K562 (cell line): ENCODE measurements at regions not wholly inside any gene's neighbourhood (a gene's known extent, or its start where the extent isn't known, plus 50 kb on each side); places are given as distances from the start of the nearest gene placed in this dataset.

Experiments
- ATAC-seq: fragments of 200-7000 bp; cut with Tn5 transposase; 3 replicates; pipeline ENCODE4 v1.9.1; 2020; ENCODE audit warnings: moderate library complexity
- BruUV-seq: library from RNA; stranded (reverse); fragments of 400-500 nt; replicated peaks from 2 replicates; lab custom pipeline; 2021; lab: Mats Ljungman, UMichigan
- CTCF ChIA-PET: fragments of 300-600 bp; formaldehyde crosslinking; extraction: SDS; loops from one replicate; lab custom pipeline; 2021; ENCODE audit warnings: low intra/inter-chr PET ratio; lab: Yijun Ruan, JAX
- POLR2A ChIA-PET: fragments of 300-600, 350-650 bp; sonication (Branson Sonifier 250); formaldehyde crosslinking; extraction: SDS; loops from one replicate; lab custom pipeline; 2021; ENCODE audit warnings: antibody characterized with exemption, inconsistent platforms; lab: Yijun Ruan, JAX
- DNase-seq, 4 experiments: peaks; one replicate each; pipeline versions ENCODE4 v3.0.0 to v3.0.0-alpha.2; 2011 to 2018; ENCODE audit warnings: low spot score in 3 of 4, mixed read lengths in 3 of 4; ENCODE audit errors: extremely low read depth in 1 of 4
- FAIRE-seq: peaks from 2 replicates; lab custom pipeline; 2011; peaks lifted over from hg19 to GRCh38; lab: Jason Lieb, UNC
- H2AFZ ChIP-seq: 2 replicates; pipeline ENCODE4 v1.6.0; 2011; ENCODE audit warnings: low read depth, low read length, control low read depth, inconsistent platforms
- H3K27ac ChIP-seq: fragments of 200-600 bp; 3 replicates; pipeline ENCODE4 v1.8.0; 2011; ENCODE audit warnings: low read depth, mild to moderate bottlenecking, control low read depth, inconsistent platforms, low read length, moderate library complexity, mixed read lengths; ENCODE audit errors: extremely low read depth
- H3K27me3 ChIP-seq, 2 experiments: fragments of 300-600 bp in 1 of 2; 2 replicates in 1 of 2; 3 replicates in 1 of 2; pipeline versions ENCODE4 v1.6.0 to v1.8.0; 2011; ENCODE audit warnings: inconsistent platforms in 2 of 2, low read length in 2 of 2, mild to moderate bottlenecking in 1 of 2, mixed read lengths in 1 of 2, moderate library complexity in 1 of 2; ENCODE audit not compliant: control insufficient read depth in 2 of 2, insufficient read depth in 2 of 2
- H3K36me3 ChIP-seq: fragments of 300-600 bp; 3 replicates; pipeline ENCODE4 v1.8.0; 2011; ENCODE audit warnings: mild to moderate bottlenecking, low read length, inconsistent platforms; ENCODE audit not compliant: control insufficient read depth, insufficient read depth
- H3K4me1 ChIP-seq, 2 experiments: fragments of 200-600 bp in 1 of 2; replicated peaks in 1 of 2; 2 replicates in 1 of 2; 3 replicates in 1 of 2; pipeline versions ENCODE4 v1.5.1 to v1.8.0; 2011; ENCODE audit warnings: inconsistent platforms in 2 of 2, low read length in 2 of 2, mild to moderate bottlenecking in 1 of 2, mixed read lengths in 1 of 2, moderate library complexity in 1 of 2; ENCODE audit not compliant: control insufficient read depth in 2 of 2, insufficient read depth in 2 of 2
- H3K4me2 ChIP-seq: 2 replicates; pipeline ENCODE4 v1.6.1; 2011; ENCODE audit warnings: low read length, control low read depth, inconsistent platforms, mixed read lengths; ENCODE audit not compliant: insufficient read depth
- H3K4me3 ChIP-seq: fragments of 200-600 bp; sonication (generic), shearing (Covaris generic); 2 replicates; pipeline ENCODE4 v1.5.1; 2016; ENCODE audit warnings: control low read depth, inconsistent platforms
- H3K79me2 ChIP-seq: fragments of 200-600 bp; 3 replicates; pipeline ENCODE4 v1.8.0; 2011; ENCODE audit warnings: low read length, inconsistent platforms; ENCODE audit not compliant: control insufficient read depth, insufficient read depth
- H3K9ac ChIP-seq, 2 experiments: 2 replicates each; pipeline versions ENCODE4 v1.6.0 to v1.6.1; 2011; ENCODE audit warnings: low read depth in 2 of 2, low read length in 2 of 2, control low read depth in 1 of 2, inconsistent platforms in 1 of 2, mild to moderate bottlenecking in 1 of 2, mixed read lengths in 1 of 2; ENCODE audit not compliant: insufficient read depth in 1 of 2
- H3K9me1 ChIP-seq: one replicate; pipeline ENCODE4 v1.6.0; 2011; ENCODE audit warnings: inconsistent platforms, mild to moderate bottlenecking, low read length, moderate library complexity; ENCODE audit not compliant: control insufficient read depth, insufficient read depth
- H3K9me3 ChIP-seq: replicated peaks from 2 replicates; pipeline ENCODE4 v1.5.1; 2011; ENCODE audit warnings: low read depth, low read length, inconsistent platforms; ENCODE audit not compliant: control insufficient read depth, insufficient read depth
- H4K20me1 ChIP-seq: replicated peaks from 2 replicates; pipeline ENCODE4 v1.6.1; 2011; ENCODE audit warnings: low read length, inconsistent platforms, mixed read lengths; ENCODE audit not compliant: control insufficient read depth, insufficient read depth
- CHD4 ChIP-seq: fragments of 200-600 bp; sonication (generic); IDR thresholded peaks from 3 replicates; pipeline ENCODE4 v1.6.1; 2012; ENCODE audit warnings: low read depth, mild to moderate bottlenecking, mixed read lengths, low read length, inconsistent platforms; ENCODE audit not compliant: insufficient read depth, insufficient replicate concordance, poor library complexity, severe bottlenecking
- RNF219 ChIP-seq: fragments of 250-450 bp; sonication (Bioruptor Pico); IDR thresholded peaks from 2 replicates; pipeline ENCODE4 v1.5.0; 2022; ENCODE audit warnings: mild to moderate bottlenecking
- TAF1 ChIP-seq: IDR thresholded peaks from 2 replicates; pipeline ENCODE4 v1.6.1; 2011; ENCODE audit warnings: mild to moderate bottlenecking, low read length, moderate library complexity; ENCODE audit not compliant: insufficient read depth, control insufficient read depth, severe bottlenecking; ENCODE audit errors: extremely low read depth
- WGBS: fragments of 100-300 bp; shearing (Covaris generic); methylation state at CpG from one replicate; pipeline ENCODE4 v1.1.6; 2016; ENCODE audit warnings: low coverage, mixed read lengths; ENCODE audit not compliant: insufficient coverage; ENCODE audit errors: missing lambda C conversion rate; 5-methylcytosine and 5-hydroxymethylcytosine counted together
- in situ Hi-C: fragments of 300-500 bp; cut with MboI; formaldehyde crosslinking; loops from 4 replicates; pipeline ENCODE4 v1.15.0; 2018; ENCODE audit warnings: inconsistent platforms, mixed read lengths
- intact Hi-C: fragments of 100-400 bp; cut with micrococcal nuclease; formaldehyde crosslinking; loops from 2 replicates; pipeline ENCODE4 v1.14.2; 2022

- TF ChIP-seq RNF219 (CRISPR knock-in tag): no peak
- TF ChIP-seq, all 486 proteins: peak for 2
Observed at GRCh38 chr6:871503-871902, 178.6 kb upstream of the EXOC2 start (continued).

GRCh38 chr6:870096-870495 lies 177.2 kb upstream of the EXOC2 start:
- intact Hi-C loops: no loop called here
- Histone ChIP-seq H3K9me3 (no peaks in the 10 kb centered on the region), H3K4me2 (no peak overlapping the region), H3K4me3 (no peak overlapping the region), H4K20me1 (no peaks in the 10 kb centered on the region), H2AFZ (no peak overlapping the region), H3K9ac (no peak overlapping the region), H3K27ac (no peak overlapping the region), H3K4me1 (no peaks in the 10 kb centered on the region), H3K36me3 (no peaks in the 10 kb centered on the region), H3K79me2 (no peaks in the 10 kb centered on the region)
- in situ Hi-C loops: no loop called here
- ChIA-PET CTCF (no interaction called here), POLR2A (no interaction called here)
- no TSS peak for BruUV-seq
- DNase-seq: no peak
- ATAC-seq: no peak
- FAIRE-seq: no peak
- TF ChIP-seq TAF1 (no peak), CHD4 (no peak)
- TF ChIP-seq, all 486 proteins: peak for 0
- 0% methylated on average over 5 of the region's 5 CpGs for WGBS
- H3K9me1 ChIP-seq: no peaks in the 10 kb centered on the region
- H3K27me3 ChIP-seq: peaks cover 22 to 48% of the 10 kb centered on the region in 2 experiments; a peak in 4 of 5 replicates
